Fibroblast of lung (primary cell): ENCODE measurements at regions not wholly inside any gene's neighbourhood (a gene's known extent, or its start where the extent isn't known, plus 50 kb on each side); places are given as distances from the start of the nearest gene placed in this dataset.

Source experiments
- EZH2 ChIP-seq: IDR thresholded peaks from 2 replicates; pipeline ENCODE4 v1.5.1; 2012; ENCODE audit warnings: low read length, control low read depth, mild to moderate bottlenecking; ENCODE audit errors: missing control alignments
- TF ChIP-seq, protein P1 (sequence below), 2 donors: IDR thresholded peaks in 1 of 2; conservative IDR thresholded peaks in 1 of 2; 1 replicate in 1 of 2; 2 replicates in 1 of 2; pipeline ENCODE4 v1.5.1; 2011 to 2012; ENCODE audit warnings: low read length in 2 of 2, control low read depth in 1 of 2, inconsistent platforms in 1 of 2, low read depth in 1 of 2, mild to moderate bottlenecking in 1 of 2

DNA sequence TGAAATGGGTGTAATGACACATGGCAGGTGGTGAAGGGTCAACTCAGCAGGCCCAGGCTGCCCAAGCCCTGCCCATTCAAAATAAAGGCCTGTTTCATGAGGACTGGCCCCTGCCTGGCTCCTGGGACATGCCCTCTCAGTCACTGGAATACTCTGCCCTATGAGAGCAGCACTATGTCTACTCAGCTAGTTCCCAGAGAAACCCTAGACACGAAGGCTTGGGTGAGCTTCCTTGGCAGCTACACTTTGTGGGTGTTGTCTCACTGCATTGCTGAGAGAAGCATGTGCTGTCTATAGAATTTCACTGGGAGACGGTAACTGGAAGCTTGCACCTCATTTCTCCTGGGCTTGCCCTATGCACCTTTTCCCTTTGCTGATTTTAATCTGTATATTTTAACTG, 752.8 kb downstream of the LIG4 start:
- TF ChIP-seq, protein P1, sequence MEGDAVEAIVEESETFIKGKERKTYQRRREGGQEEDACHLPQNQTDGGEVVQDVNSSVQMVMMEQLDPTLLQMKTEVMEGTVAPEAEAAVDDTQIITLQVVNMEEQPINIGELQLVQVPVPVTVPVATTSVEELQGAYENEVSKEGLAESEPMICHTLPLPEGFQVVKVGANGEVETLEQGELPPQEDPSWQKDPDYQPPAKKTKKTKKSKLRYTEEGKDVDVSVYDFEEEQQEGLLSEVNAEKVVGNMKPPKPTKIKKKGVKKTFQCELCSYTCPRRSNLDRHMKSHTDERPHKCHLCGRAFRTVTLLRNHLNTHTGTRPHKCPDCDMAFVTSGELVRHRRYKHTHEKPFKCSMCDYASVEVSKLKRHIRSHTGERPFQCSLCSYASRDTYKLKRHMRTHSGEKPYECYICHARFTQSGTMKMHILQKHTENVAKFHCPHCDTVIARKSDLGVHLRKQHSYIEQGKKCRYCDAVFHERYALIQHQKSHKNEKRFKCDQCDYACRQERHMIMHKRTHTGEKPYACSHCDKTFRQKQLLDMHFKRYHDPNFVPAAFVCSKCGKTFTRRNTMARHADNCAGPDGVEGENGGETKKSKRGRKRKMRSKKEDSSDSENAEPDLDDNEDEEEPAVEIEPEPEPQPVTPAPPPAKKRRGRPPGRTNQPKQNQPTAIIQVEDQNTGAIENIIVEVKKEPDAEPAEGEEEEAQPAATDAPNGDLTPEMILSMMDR (conservative IDR thresholded peaks at IDR 0.05 in 1 of 2, IDR thresholded peaks at IDR 0.05 in 1 of 2; ENCODE audit: low read depth in 1 of 2, low read length in 2 of 2) = no peak
- TF ChIP-seq EZH2 = no peak
